ENCODE measurements at regions not wholly inside any gene's neighbourhood (a gene's known extent, or its start where the extent isn't known, plus 50 kb on each side); places are given as distances from the start of the nearest gene placed in this dataset.

GRCh38 chr4:154044108-154044531 is 255.2 kb upstream of the SFRP2 start:
- Histone ChIP-seq H3K27me3 (ENCODE audit: insufficient read depth) (no peaks in the 10 kb centered on the region), H3K9me2 (ENCODE audit: insufficient read depth) (peaks cover 3% of the 10 kb centered on the region; the same call in 1 of the 2 replicates), H3F3A (replicated peaks; ENCODE audit: low read depth) (no peaks in the 10 kb centered on the region), H4K20me1 (replicated peaks; ENCODE audit: insufficient read depth) (no peaks in the 10 kb centered on the region), H3K36me3 (ENCODE audit: insufficient read depth) (no peaks in the 10 kb centered on the region), H2AFZ (no peak overlapping the region), H3K4me2 (no peak overlapping the region), H3K4me3 (no peak overlapping the region), H3K27ac (ENCODE audit: low read depth) (no peak overlapping the region), H3K4me1 (ENCODE audit: insufficient read depth) (no peaks in the 10 kb centered on the region), H3K79me2 (replicated peaks; ENCODE audit: insufficient read depth) (no peaks in the 10 kb centered on the region)
- H3K27ac Mint-ChIP-seq: no peak overlapping the region
- DNase-seq (ENCODE audit: low spot score) (no peak), ATAC-seq (no peak)
- peaks cover 4% of the 10 kb centered on the region; the same call in 1 of the 3 replicates for H3K36me3 Mint-ChIP-seq (ENCODE audit: low read depth)
- no peak overlapping the region for H3K4me3 Mint-ChIP-seq
- peaks cover 12% of the 10 kb centered on the region; the same call in 2 of the 3 replicates for H3K4me1 Mint-ChIP-seq
- H3K9me3 Mint-ChIP-seq: peaks cover 6% of the 10 kb centered on the region; the same call in 1 of the 3 replicates
- TF ChIP-seq JUNB (IDR thresholded peaks at IDR 0.05; ENCODE audit: unreplicated experiment) (no peak), EZH2 (IDR thresholded peaks at IDR 0.05; ENCODE audit: low read depth, unreplicated experiment) (no peak), CREB1 (CRISPR knock-in tag; IDR thresholded peaks at IDR 0.05; ENCODE audit: low read depth) (no peak), POLR2AphosphoS5 (IDR thresholded peaks at IDR 0.05; ENCODE audit: low read depth) (no peak), ZNF331 (CRISPR knock-in tag; IDR thresholded peaks at IDR 0.05; ENCODE audit: low read depth) (no peak), ZNF114 (CRISPR knock-in tag; IDR thresholded peaks at IDR 0.05) (no peak), STAT1 (IDR thresholded peaks at IDR 0.05; ENCODE audit: unreplicated experiment) (no peak), CTCF (conservative IDR thresholded peaks at IDR 0.05; ENCODE audit: low read depth in 2 of 2) (no peak), NANOG (IDR thresholded peaks at IDR 0.05; ENCODE audit: borderline replicate concordance) (no peak), EZH2phosphoT487 (IDR thresholded peaks at IDR 0.05; ENCODE audit: unreplicated experiment) (no peak), ZNF462 (CRISPR knock-in tag; IDR thresholded peaks at IDR 0.05) (no peak)
- TF ChIP-seq, protein P1, sequence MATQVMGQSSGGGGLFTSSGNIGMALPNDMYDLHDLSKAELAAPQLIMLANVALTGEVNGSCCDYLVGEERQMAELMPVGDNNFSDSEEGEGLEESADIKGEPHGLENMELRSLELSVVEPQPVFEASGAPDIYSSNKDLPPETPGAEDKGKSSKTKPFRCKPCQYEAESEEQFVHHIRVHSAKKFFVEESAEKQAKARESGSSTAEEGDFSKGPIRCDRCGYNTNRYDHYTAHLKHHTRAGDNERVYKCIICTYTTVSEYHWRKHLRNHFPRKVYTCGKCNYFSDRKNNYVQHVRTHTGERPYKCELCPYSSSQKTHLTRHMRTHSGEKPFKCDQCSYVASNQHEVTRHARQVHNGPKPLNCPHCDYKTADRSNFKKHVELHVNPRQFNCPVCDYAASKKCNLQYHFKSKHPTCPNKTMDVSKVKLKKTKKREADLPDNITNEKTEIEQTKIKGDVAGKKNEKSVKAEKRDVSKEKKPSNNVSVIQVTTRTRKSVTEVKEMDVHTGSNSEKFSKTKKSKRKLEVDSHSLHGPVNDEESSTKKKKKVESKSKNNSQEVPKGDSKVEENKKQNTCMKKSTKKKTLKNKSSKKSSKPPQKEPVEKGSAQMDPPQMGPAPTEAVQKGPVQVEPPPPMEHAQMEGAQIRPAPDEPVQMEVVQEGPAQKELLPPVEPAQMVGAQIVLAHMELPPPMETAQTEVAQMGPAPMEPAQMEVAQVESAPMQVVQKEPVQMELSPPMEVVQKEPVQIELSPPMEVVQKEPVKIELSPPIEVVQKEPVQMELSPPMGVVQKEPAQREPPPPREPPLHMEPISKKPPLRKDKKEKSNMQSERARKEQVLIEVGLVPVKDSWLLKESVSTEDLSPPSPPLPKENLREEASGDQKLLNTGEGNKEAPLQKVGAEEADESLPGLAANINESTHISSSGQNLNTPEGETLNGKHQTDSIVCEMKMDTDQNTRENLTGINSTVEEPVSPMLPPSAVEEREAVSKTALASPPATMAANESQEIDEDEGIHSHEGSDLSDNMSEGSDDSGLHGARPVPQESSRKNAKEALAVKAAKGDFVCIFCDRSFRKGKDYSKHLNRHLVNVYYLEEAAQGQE (IDR thresholded peaks at IDR 0.05; ENCODE audit: unreplicated experiment): no peak
- TF ChIP-seq, protein P2, sequence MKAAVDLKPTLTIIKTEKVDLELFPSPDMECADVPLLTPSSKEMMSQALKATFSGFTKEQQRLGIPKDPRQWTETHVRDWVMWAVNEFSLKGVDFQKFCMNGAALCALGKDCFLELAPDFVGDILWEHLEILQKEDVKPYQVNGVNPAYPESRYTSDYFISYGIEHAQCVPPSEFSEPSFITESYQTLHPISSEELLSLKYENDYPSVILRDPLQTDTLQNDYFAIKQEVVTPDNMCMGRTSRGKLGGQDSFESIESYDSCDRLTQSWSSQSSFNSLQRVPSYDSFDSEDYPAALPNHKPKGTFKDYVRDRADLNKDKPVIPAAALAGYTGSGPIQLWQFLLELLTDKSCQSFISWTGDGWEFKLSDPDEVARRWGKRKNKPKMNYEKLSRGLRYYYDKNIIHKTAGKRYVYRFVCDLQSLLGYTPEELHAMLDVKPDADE (IDR thresholded peaks at IDR 0.05): no peak
- peaks cover 2% of the 10 kb centered on the region for H3K27me3 Mint-ChIP-seq (ENCODE audit: insufficient read depth, low read depth, poor library complexity)
